ENCODE measurements at regions not wholly inside any gene's neighbourhood (a gene's known extent, or its start where the extent isn't known, plus 50 kb on each side); places are given as distances from the start of the nearest gene placed in this dataset.

DNA sequence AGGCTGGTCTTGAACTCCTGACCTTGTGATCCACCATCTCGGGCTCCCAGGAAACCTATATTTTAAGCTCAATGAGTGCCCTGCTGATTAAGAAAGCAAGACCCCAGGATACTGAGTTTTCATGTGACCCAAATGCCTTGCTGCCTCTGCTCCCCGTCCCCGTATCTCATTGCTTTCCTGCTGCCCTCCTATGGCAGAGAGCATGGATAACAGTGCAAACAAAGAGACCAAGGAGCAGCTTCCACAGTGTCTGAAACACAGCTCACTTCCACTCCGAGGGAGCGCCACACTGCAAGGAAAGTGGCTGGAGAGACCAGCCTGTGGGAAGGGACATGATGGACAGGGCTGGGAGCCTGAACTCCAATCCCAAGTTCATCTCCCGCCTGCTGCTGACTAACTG is 246.8 kb downstream of the TMEM182 start:
- TF ChIP-seq CTCF (IDR thresholded peaks at IDR 0.05; ENCODE audit: poor library complexity): peak; percentile 11
- no peak for TF ChIP-seq EZH2 (IDR thresholded peaks at IDR 0.05; ENCODE audit: borderline replicate concordance)
- TF ChIP-seq EZH2phosphoT487 (IDR thresholded peaks at IDR 0.05; ENCODE audit: low read depth, severe bottlenecking, unreplicated experiment): no peak
